Breast epithelium (tissue), 3 donors: ENCODE measurements at regions not wholly inside any gene's neighbourhood (a gene's known extent, or its start where the extent isn't known, plus 50 kb on each side); places are given as distances from the start of the nearest gene placed in this dataset.

Source experiments
- CTCF ChIP-seq, 3 donors: fragments of 450-650 bp; IDR thresholded peaks; one replicate each; pipeline ENCODE4 v1.5.1; 2016 to 2017; ENCODE audit warnings: antibody characterized with exemption in 3 of 3, mild to moderate bottlenecking in 3 of 3, moderate library complexity in 3 of 3
- POLR2A ChIP-seq: fragments of 450-650 bp; IDR thresholded peaks from one replicate; pipeline ENCODE4 v1.6.1; 2016; ENCODE audit warnings: antibody characterized with exemption, mild to moderate bottlenecking, moderate library complexity
- POLR2AphosphoS5 ChIP-seq, 3 donors: sonication (generic); formaldehyde crosslinking; IDR thresholded peaks; one replicate each; pipeline ENCODE4 v1.6.1; 2017; ENCODE audit warnings: antibody characterized with exemption in 3 of 3

DNA sequence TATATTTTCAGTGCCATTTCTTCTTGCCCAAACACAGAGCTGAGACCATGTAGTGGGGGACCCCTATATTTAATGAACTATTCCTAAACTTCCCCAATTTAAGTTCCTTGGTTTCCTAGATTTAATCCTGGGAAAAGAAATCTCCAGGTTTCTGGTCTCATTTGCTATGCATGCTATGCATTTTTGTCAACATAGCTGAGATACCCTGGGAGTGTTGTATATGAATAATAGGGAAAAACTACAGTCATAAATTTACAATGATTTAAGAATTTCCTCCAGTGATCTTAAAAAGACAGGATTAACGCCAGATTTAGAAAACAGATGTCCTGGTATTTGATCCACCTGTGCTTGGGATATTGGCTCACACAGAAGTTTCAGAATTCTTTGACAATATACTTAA is 136.8 kb upstream of the RAPGEF2 start:
- TF ChIP-seq CTCF (IDR thresholded peaks at IDR 0.05) (no peak), POLR2A (no peak), POLR2AphosphoS5 (IDR thresholded peaks at IDR 0.05) (no peak)
